Spleen (tissue), 11 donors: ENCODE measurements at regions not wholly inside any gene's neighbourhood (a gene's known extent, or its start where the extent isn't known, plus 50 kb on each side); places are given as distances from the start of the nearest gene placed in this dataset.

Experiments
- DNase-seq: peaks from one replicate; pipeline ENCODE4 v3.0.0-alpha.2; 2020
- H3K27ac ChIP-seq, 8 donors: fragments of 200-600 bp; sonication (generic) in 7 of 8; 1 replicate in 4 of 8; 2 replicates in 4 of 8; pipeline versions ENCODE4 v1.5.0 to v1.8.0; 2016 to 2021; ENCODE audit warnings: inconsistent platforms in 4 of 8, mild to moderate bottlenecking in 4 of 8, moderate library complexity in 1 of 8
- H3K27me3 ChIP-seq, 7 donors: fragments of 200-600 bp; sonication (generic) in 6 of 7; replicated peaks in 1 of 7; 1 replicate in 4 of 7; 2 replicates in 3 of 7; pipeline versions ENCODE4 v1.5.0 to v1.8.0; 2016 to 2021; ENCODE audit warnings: inconsistent platforms in 3 of 7, mild to moderate bottlenecking in 1 of 7
- H3K36me3 ChIP-seq, 6 donors: fragments of 200-600 bp; sonication (generic) in 5 of 6; 1 replicate in 4 of 6; 2 replicates in 2 of 6; pipeline versions ENCODE4 v1.5.0 to v1.8.0; 2016 to 2021; ENCODE audit warnings: inconsistent platforms in 2 of 6
- H3K4me1 ChIP-seq, 6 donors: fragments of 200-600 bp; sonication (generic) in 5 of 6; 1 replicate in 3 of 6; 2 replicates in 3 of 6; pipeline versions ENCODE4 v1.5.0 to v1.8.0; 2016 to 2021; ENCODE audit warnings: inconsistent platforms in 3 of 6
- H3K4me3 ChIP-seq, 8 donors: fragments of 200-600 bp; sonication (generic) in 7 of 8; 1 replicate in 4 of 8; 2 replicates in 4 of 8; pipeline versions ENCODE4 v1.5.0 to v1.8.0; 2016 to 2021; ENCODE audit warnings: inconsistent platforms in 4 of 8, mild to moderate bottlenecking in 4 of 8, moderate library complexity in 2 of 8
- H3K9me3 ChIP-seq, 8 donors: fragments of 200-600 bp; sonication (generic) in 7 of 8; 1 replicate in 4 of 8; 2 replicates in 4 of 8; pipeline versions ENCODE4 v1.5.0 to v1.8.0; 2016 to 2021; ENCODE audit warnings: inconsistent platforms in 4 of 8
- CTCF ChIP-seq, 11 experiments: fragments of 200-600 bp in 7 of 11; fragments of 450-650 bp in 4 of 11; sonication (generic) in 4 of 11; IDR thresholded peaks in 8 of 11; conservative IDR thresholded peaks in 3 of 11; 1 replicate in 7 of 11; 2 replicates in 4 of 11; pipeline versions ENCODE4 v1.4.0 to v1.8.0; 2016 to 2021; ENCODE audit warnings: antibody characterized with exemption in 11 of 11, inconsistent platforms in 4 of 11, mild to moderate bottlenecking in 1 of 11
- POLR2A ChIP-seq, 3 donors: fragments of 450-650 bp; IDR thresholded peaks; one replicate each; pipeline ENCODE4 v1.5.1; 2017; ENCODE audit warnings: antibody characterized with exemption in 3 of 3, mild to moderate bottlenecking in 1 of 3
- POLR2AphosphoS5 ChIP-seq, 3 donors: sonication (generic); formaldehyde crosslinking; IDR thresholded peaks; one replicate each; pipeline ENCODE4 v1.5.1; 2017; ENCODE audit warnings: antibody characterized with exemption in 3 of 3
- WGBS, 5 donors: extraction: QIAGEN DNeasy Blood & Tissue Kit in 3 of 5; methylation state at CpG; one replicate each; pipeline versions ENCODE4 v1.1.5 to v1.1.7; 2013 to 2018; 5-methylcytosine and 5-hydroxymethylcytosine counted together
- intact Hi-C: fragments of 100-400 bp; cut with DNase I; formaldehyde crosslinking; loops from one replicate; pipeline ENCODE4 v1.15.0; 2023; ENCODE audit warnings: low total_unique reads
- donor health status: healthy with polysubstance abuse.
- donor health status: DM: no; HTN: no; CAD: no; lungs with moderate emphysema.
- donor health status: DM: no; HTN: no; CAD: no.
- donor health status: Bipolar disorder and iron deficiency.
- donor health status: healthy.
- donor health status: DM: no; HTN: no; CAD: no.
- donor health status: DM: yes; HTN: yes; CAD: no.

- H3K27ac ChIP-seq = no peak overlapping the region
- H3K9me3 ChIP-seq = no peaks in the 10 kb centered on the region
- intact Hi-C loops = no loop called here
- DNase-seq = no peak
- H3K4me3 ChIP-seq = no peak overlapping the region
- WGBS, 5 donors = 68 to 83% (median 79%) methylated on average over 2 of the region's 2 CpGs
- peaks cover 0 to 7% (median 0%) of the 10 kb centered on the region in 7 donors for H3K27me3 ChIP-seq
- H3K36me3 ChIP-seq = no peaks in the 10 kb centered on the region
- H3K4me1 ChIP-seq = peaks cover 0 to 9% (median 6%) of the 10 kb centered on the region in 6 donors
- TF ChIP-seq POLR2AphosphoS5 (IDR thresholded peaks at IDR 0.05) (no peak), POLR2A (IDR thresholded peaks at IDR 0.05) (no peak), CTCF (IDR thresholded peaks at IDR 0.05 in 8 of 11, conservative IDR thresholded peaks at IDR 0.05 in 3 of 11) (no peak)
Measured at GRCh38 chr18:35804377-35804776, 168.1 kb upstream of the RMP24 start.

- Histone ChIP-seq H3K27me3 (peaks cover 0 to 7% (median 0%) of the 10 kb centered on the region in 7 donors), H3K9me3 (no peaks in the 10 kb centered on the region), H3K27ac (no peak overlapping the region), H3K4me3 (no peak overlapping the region), H3K4me1 (peaks cover 0 to 32% (median 11%) of the 10 kb centered on the region in 6 donors), H3K36me3 (no peaks in the 10 kb centered on the region)
- DNase-seq = no peak
- intact Hi-C loops = no loop called here
- 62 to 80% (median 71%) methylated on average over 2 of the region's 2 CpGs for WGBS, 5 donors
- no peak for TF ChIP-seq POLR2A (IDR thresholded peaks at IDR 0.05)
- TF ChIP-seq POLR2AphosphoS5 (IDR thresholded peaks at IDR 0.05) = no peak
- no peak for TF ChIP-seq CTCF (IDR thresholded peaks at IDR 0.05 in 8 of 11, conservative IDR thresholded peaks at IDR 0.05 in 3 of 11)
Measured at GRCh38 chr18:35807811-35808335, 164.6 kb upstream of the RMP24 start.

DNA sequence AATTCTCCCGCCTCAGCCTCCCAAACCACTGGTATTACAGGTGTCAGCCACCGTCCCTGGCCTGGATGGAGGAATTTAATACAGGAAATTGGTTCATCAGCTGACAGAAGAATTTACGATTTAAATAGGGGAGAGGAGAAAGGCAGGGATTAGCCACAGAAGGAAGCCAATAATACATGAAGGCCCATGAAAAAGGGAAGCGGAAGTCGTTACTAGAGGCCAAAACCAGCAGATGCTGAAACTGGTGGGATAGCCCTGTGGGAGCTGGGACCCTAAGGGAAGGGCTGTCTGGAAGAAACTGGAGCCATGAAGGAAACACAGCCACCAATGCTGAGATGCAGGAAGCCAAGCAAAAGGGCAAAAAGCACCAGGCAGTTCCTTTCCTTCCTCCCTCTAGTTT lies 163.7 kb upstream of the RMP24 start:
- H3K4me1 ChIP-seq = peaks cover 0 to 32% (median 11%) of the 10 kb centered on the region in 6 donors
- H3K9me3 ChIP-seq = no peaks in the 10 kb centered on the region
- H3K27ac ChIP-seq = peak overlapping the region in 4 of 8 donors; percentile 62 to 83 (median 76)
- intact Hi-C loops = no loop called here
- H3K27me3 ChIP-seq = peaks cover 0 to 7% (median 0%) of the 10 kb centered on the region in 7 donors
- H3K4me3 ChIP-seq = no peak overlapping the region
- no peak for DNase-seq
- no peaks in the 10 kb centered on the region for H3K36me3 ChIP-seq
- 31 to 47% (median 40%) methylated on average over 5 of the region's 5 CpGs for WGBS, 5 donors
- no peak for TF ChIP-seq POLR2AphosphoS5 (IDR thresholded peaks at IDR 0.05)
- no peak for TF ChIP-seq CTCF (IDR thresholded peaks at IDR 0.05 in 8 of 11, conservative IDR thresholded peaks at IDR 0.05 in 3 of 11)
- no peak for TF ChIP-seq POLR2A (IDR thresholded peaks at IDR 0.05)

DNA sequence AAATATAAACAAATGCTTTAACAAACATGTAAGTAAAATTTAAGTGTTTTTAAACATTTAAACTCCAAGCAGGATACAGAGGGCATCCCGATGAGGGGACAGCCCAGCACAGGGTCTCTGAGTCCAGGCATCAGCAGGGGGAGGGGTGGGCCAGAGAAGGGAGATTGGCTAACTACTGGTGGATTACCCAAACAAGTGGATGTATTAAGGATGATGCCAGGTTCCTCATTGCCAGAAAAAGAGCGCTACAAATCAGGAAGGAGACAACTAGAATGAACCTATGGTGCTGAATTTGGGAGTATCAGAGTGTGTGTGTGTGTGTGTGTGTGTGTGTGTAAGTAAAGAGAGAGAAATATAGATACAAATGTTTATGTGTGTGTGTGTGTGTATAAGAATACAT lies 162.0 kb upstream of the RMP24 start:
- Histone ChIP-seq H3K27ac (peak overlapping the region in 4 of 8 donors; percentile 62 to 83 (median 76)), H3K4me3 (no peak overlapping the region), H3K27me3 (peaks cover 0 to 7% (median 0%) of the 10 kb centered on the region in 7 donors), H3K36me3 (no peaks in the 10 kb centered on the region), H3K4me1 (peaks cover 0 to 32% (median 11%) of the 10 kb centered on the region in 6 donors), H3K9me3 (no peaks in the 10 kb centered on the region)
- WGBS, 5 donors = 59 to 78% (median 66%) methylated on average over 2 of the region's 2 CpGs
- DNase-seq = no peak
- no peak for TF ChIP-seq POLR2A (IDR thresholded peaks at IDR 0.05)
- TF ChIP-seq POLR2AphosphoS5 (IDR thresholded peaks at IDR 0.05) = no peak
- TF ChIP-seq CTCF (IDR thresholded peaks at IDR 0.05 in 8 of 11, conservative IDR thresholded peaks at IDR 0.05 in 3 of 11) = no peak
- intact Hi-C loops = no loop called here
